ENCODE measurements at regions not wholly inside any gene's neighbourhood (a gene's known extent, or its start where the extent isn't known, plus 50 kb on each side); places are given as distances from the start of the nearest gene placed in this dataset.

- H3K4me3 Mint-ChIP-seq (ENCODE audit: unreplicated experiment) = no peak overlapping the region
- ChIA-PET CTCF (no interaction called here), POLR2A (interaction anchor here (1.5 kb wide), 1 partner anchor 44 kb away, joined by 3 read pairs; no protein-coding TSS in a partner anchor)
- H3K9me3 Mint-ChIP-seq (ENCODE audit: unreplicated experiment) = no peaks in the 10 kb centered on the region
- H3K4me1 Mint-ChIP-seq (ENCODE audit: insufficient read depth, unreplicated experiment) = peaks cover 5% of the 10 kb centered on the region
- H3K27me3 Mint-ChIP-seq (ENCODE audit: insufficient read depth, unreplicated experiment) = no peaks in the 10 kb centered on the region
- no peak for TF ChIP-seq CTCF (IDR thresholded peaks at IDR 0.05; ENCODE audit: unreplicated experiment)
- intact Hi-C loops (cut with micrococcal nuclease) = no loop called here
- peak; percentile 58 for DNase-seq (ENCODE audit: unreplicated experiment)
- no peak overlapping the region for H3K27ac Mint-ChIP-seq (ENCODE audit: low read depth, unreplicated experiment)
- H3K36me3 Mint-ChIP-seq (ENCODE audit: insufficient read depth, unreplicated experiment) = no peaks in the 10 kb centered on the region
- BruUV-seq (replicated peaks) = no TSS peak
Observed at GRCh38 chr7:35993676-35994606, 159.1 kb upstream of the EEPD1 start.

- POLR2A ChIA-PET = interaction anchor here (1.1 to 1.5 kb wide), 2 partner anchors 17 to 42 kb away, joined by 3 to 6 read pairs; no protein-coding TSS in a partner anchor
- TF ChIP-seq CTCF (IDR thresholded peaks at IDR 0.05; ENCODE audit: unreplicated experiment) = no peak
- no TSS peak for BruUV-seq (replicated peaks)
Observed at GRCh38 chr7:35995334-35995733, 157.7 kb upstream of the EEPD1 start.

GRCh38 chr7:35998481-35998880 lies 154.6 kb upstream of the EEPD1 start:
- intact Hi-C loops (cut with micrococcal nuclease) = no loop called here
- H3K4me3 Mint-ChIP-seq (ENCODE audit: unreplicated experiment) = no peak overlapping the region

More at GRCh38 chr7:35995334-35995733, 157.7 kb upstream of the EEPD1 start:
- Mint-ChIP-seq H3K9me3 (ENCODE audit: unreplicated experiment) (no peaks in the 10 kb centered on the region), H3K4me3 (ENCODE audit: unreplicated experiment) (no peak overlapping the region), H3K27me3 (ENCODE audit: insufficient read depth, unreplicated experiment) (no peaks in the 10 kb centered on the region), H3K4me1 (ENCODE audit: insufficient read depth, unreplicated experiment) (peaks cover 5% of the 10 kb centered on the region), H3K27ac (ENCODE audit: low read depth, unreplicated experiment) (no peak overlapping the region), H3K36me3 (ENCODE audit: insufficient read depth, unreplicated experiment) (no peaks in the 10 kb centered on the region)
- DNase-seq (ENCODE audit: unreplicated experiment) = no peak
- CTCF ChIA-PET = interaction anchor here (0.6 to 1.0 kb wide), 5 partner anchors 10 to 323 kb away, joined by 3 to 5 read pairs (median 5); no protein-coding TSS in a partner anchor
- intact Hi-C loops (cut with micrococcal nuclease) = no loop called here

More at GRCh38 chr7:35998481-35998880, 154.6 kb upstream of the EEPD1 start:
- DNase-seq (ENCODE audit: unreplicated experiment) = no peak
- BruUV-seq (replicated peaks) = no TSS peak
- no peaks in the 10 kb centered on the region for H3K4me1 Mint-ChIP-seq (ENCODE audit: insufficient read depth, unreplicated experiment)
- ChIA-PET CTCF (interaction anchor here (0.7 kb wide), 1 partner anchor 13 kb away, joined by 3 read pairs; no protein-coding TSS in a partner anchor), POLR2A (no interaction called here)
- no peak overlapping the region for H3K27ac Mint-ChIP-seq (ENCODE audit: low read depth, unreplicated experiment)
- no peaks in the 10 kb centered on the region for H3K36me3 Mint-ChIP-seq (ENCODE audit: insufficient read depth, unreplicated experiment)
- no peak for TF ChIP-seq CTCF (IDR thresholded peaks at IDR 0.05; ENCODE audit: unreplicated experiment)
- no peaks in the 10 kb centered on the region for H3K27me3 Mint-ChIP-seq (ENCODE audit: insufficient read depth, unreplicated experiment)
- H3K9me3 Mint-ChIP-seq (ENCODE audit: unreplicated experiment) = no peaks in the 10 kb centered on the region

All from MCF 10A (cell line).